ENCODE measurements at regions not wholly inside any gene's neighbourhood (a gene's known extent, or its start where the extent isn't known, plus 50 kb on each side); places are given as distances from the start of the nearest gene placed in this dataset.

- TF ChIP-seq BACH2 (CRISPR knock-in tag; IDR thresholded peaks at IDR 0.05; ENCODE audit: borderline replicate concordance) (no peak), ZFP30 (CRISPR knock-in tag; IDR thresholded peaks at IDR 0.05) (no peak), ZC3H10 (CRISPR knock-in tag; IDR thresholded peaks at IDR 0.05) (no peak), PATZ1 (CRISPR knock-in tag; IDR thresholded peaks at IDR 0.05; ENCODE audit: borderline replicate concordance) (no peak), RARB (CRISPR knock-in tag; IDR thresholded peaks at IDR 0.05) (no peak)
- TF ChIP-seq, protein P1, sequence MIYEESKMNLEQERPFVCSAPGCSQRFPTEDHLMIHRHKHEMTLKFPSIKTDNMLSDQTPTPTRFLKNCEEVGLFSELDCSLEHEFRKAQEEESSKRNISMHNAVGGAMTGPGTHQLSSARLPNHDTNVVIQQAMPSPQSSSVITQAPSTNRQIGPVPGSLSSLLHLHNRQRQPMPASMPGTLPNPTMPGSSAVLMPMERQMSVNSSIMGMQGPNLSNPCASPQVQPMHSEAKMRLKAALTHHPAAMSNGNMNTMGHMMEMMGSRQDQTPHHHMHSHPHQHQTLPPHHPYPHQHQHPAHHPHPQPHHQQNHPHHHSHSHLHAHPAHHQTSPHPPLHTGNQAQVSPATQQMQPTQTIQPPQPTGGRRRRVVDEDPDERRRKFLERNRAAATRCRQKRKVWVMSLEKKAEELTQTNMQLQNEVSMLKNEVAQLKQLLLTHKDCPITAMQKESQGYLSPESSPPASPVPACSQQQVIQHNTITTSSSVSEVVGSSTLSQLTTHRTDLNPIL (CRISPR knock-in tag; IDR thresholded peaks at IDR 0.05; ENCODE audit: low read depth), result no peak
- TF ChIP-seq, protein P2, sequence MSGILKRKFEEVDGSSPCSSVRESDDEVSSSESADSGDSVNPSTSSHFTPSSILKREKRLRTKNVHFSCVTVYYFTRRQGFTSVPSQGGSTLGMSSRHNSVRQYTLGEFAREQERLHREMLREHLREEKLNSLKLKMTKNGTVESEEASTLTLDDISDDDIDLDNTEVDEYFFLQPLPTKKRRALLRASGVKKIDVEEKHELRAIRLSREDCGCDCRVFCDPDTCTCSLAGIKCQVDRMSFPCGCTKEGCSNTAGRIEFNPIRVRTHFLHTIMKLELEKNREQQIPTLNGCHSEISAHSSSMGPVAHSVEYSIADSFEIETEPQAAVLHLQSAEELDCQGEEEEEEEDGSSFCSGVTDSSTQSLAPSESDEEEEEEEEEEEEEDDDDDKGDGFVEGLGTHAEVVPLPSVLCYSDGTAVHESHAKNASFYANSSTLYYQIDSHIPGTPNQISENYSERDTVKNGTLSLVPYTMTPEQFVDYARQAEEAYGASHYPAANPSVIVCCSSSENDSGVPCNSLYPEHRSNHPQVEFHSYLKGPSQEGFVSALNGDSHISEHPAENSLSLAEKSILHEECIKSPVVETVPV (CRISPR knock-in tag; IDR thresholded peaks at IDR 0.05), result no peak
Observed at GRCh38 chrX:9318213-9318612, 146.6 kb upstream of the TBL1X start.
